Activated T-cell treated with anti-CD3 and anti-CD28 coated beads, Interleukin-2, amount 50 U/mL, for 48 hours (primary cell): ENCODE measurements at regions not wholly inside any gene's neighbourhood (a gene's known extent, or its start where the extent isn't known, plus 50 kb on each side); places are given as distances from the start of the nearest gene placed in this dataset.

Experiments
- DNase-seq, 2 experiments: peaks; one replicate each; pipeline ENCODE4 v3.0.0-alpha.2; 2020

- no peak for DNase-seq
Observed at GRCh38 chr5:5665225-5666075, 243.0 kb downstream of the ICE1 start.

- no peak for DNase-seq
Observed at GRCh38 chr5:5658889-5659465, 236.5 kb downstream of the ICE1 start.

- DNase-seq: no peak
Observed at GRCh38 chr5:5658226-5658625, 235.7 kb downstream of the ICE1 start.

GRCh38 chr5:5652181-5652580 is 229.7 kb downstream of the ICE1 start:
- no peak for DNase-seq

- DNase-seq: no peak
Observed at GRCh38 chr5:5650949-5651348, 228.5 kb downstream of the ICE1 start.

- no peak for DNase-seq
Observed at GRCh38 chr5:5650242-5650641, 227.8 kb downstream of the ICE1 start.

GRCh38 chr5:5649641-5650040 is 227.2 kb downstream of the ICE1 start:
- no peak for DNase-seq

- DNase-seq: no peak
Observed at GRCh38 chr5:5648694-5649093, 226.2 kb downstream of the ICE1 start.

GRCh38 chr5:5645891-5646290 is 223.4 kb downstream of the ICE1 start:
- DNase-seq: no peak

- DNase-seq: no peak
Observed at GRCh38 chr5:5645198-5645597, 222.7 kb downstream of the ICE1 start.

GRCh38 chr5:5644249-5644648 is 221.8 kb downstream of the ICE1 start:
- no peak for DNase-seq

- DNase-seq: no peak
Observed at GRCh38 chr5:5643481-5643880, 221.0 kb downstream of the ICE1 start.

- no peak for DNase-seq
Observed at GRCh38 chr5:5638211-5638610, 215.7 kb downstream of the ICE1 start.

GRCh38 chr5:5637173-5637572 is 214.7 kb downstream of the ICE1 start:
- DNase-seq: no peak

- no peak for DNase-seq
Observed at GRCh38 chr5:5634817-5635216, 212.3 kb downstream of the ICE1 start.

GRCh38 chr5:5633579-5633978 is 211.1 kb downstream of the ICE1 start:
- DNase-seq: no peak

- DNase-seq: no peak
Observed at GRCh38 chr5:5632678-5633077, 210.2 kb downstream of the ICE1 start.

- no peak for DNase-seq
Observed at GRCh38 chr5:5629607-5629978, 207.1 kb downstream of the ICE1 start.

- no peak for DNase-seq
Observed at GRCh38 chr5:5628866-5629606, 206.6 kb downstream of the ICE1 start.

- DNase-seq: no peak
Observed at GRCh38 chr5:5626412-5626811, 203.9 kb downstream of the ICE1 start.

- no peak for DNase-seq
Observed at GRCh38 chr5:5625491-5625890, 203.0 kb downstream of the ICE1 start.

- no peak for DNase-seq
Observed at GRCh38 chr5:5623397-5623796, 200.9 kb downstream of the ICE1 start.

- DNase-seq: no peak
Observed at GRCh38 chr5:5622806-5623205, 200.3 kb downstream of the ICE1 start.

GRCh38 chr5:5619546-5619945 is 197.1 kb downstream of the ICE1 start:
- DNase-seq: no peak
